Endothelial cell of umbilical vein (primary cell): ENCODE measurements at regions not wholly inside any gene's neighbourhood (a gene's known extent, or its start where the extent isn't known, plus 50 kb on each side); places are given as distances from the start of the nearest gene placed in this dataset.

Experiments used
- BruUV-seq: library from RNA; stranded (reverse); fragments of 400-500 nt; replicated peaks from 2 replicates; lab custom pipeline; 2021; lab: Mats Ljungman, UMichigan
- CTCF ChIA-PET: fragments of 300-600, 350-600 bp; sonication (Branson Sonifier 250); formaldehyde crosslinking; loops from one replicate; lab custom pipeline; 2021; ENCODE audit warnings: antibody characterized with exemption, inconsistent platforms; lab: Charles Lee
- POLR2A ChIA-PET: fragments of 300-600, 350-600 bp; sonication (Branson Sonifier 250); formaldehyde crosslinking; loops from one replicate; lab custom pipeline; 2021; ENCODE audit warnings: antibody characterized with exemption, inconsistent platforms; lab: Charles Lee
- DNase-seq: peaks from one replicate; pipeline ENCODE4 v3.0.0-alpha.2; 2011; ENCODE audit warnings: low read depth, low spot score
- FAIRE-seq: peaks from 2 replicates; lab custom pipeline; 2011; peaks lifted over from hg19 to GRCh38; lab: Jason Lieb, UNC
- H2AFZ ChIP-seq: 2 replicates; pipeline ENCODE4 v1.6.0; 2012; ENCODE audit warnings: low read depth, low read length, control low read depth, inconsistent platforms
- H3K27ac ChIP-seq: 2 replicates; pipeline ENCODE4 v1.5.1; 2011; ENCODE audit warnings: low read depth, mild to moderate bottlenecking, control low read depth, low read length, moderate library complexity; ENCODE audit not compliant: insufficient read depth
- H3K27me3 ChIP-seq, 2 experiments: 2 replicates each; pipeline versions ENCODE4 v1.6.0 to v1.6.1; 2011; ENCODE audit warnings: low read length in 2 of 2, mixed read lengths in 1 of 2; ENCODE audit not compliant: control insufficient read depth in 2 of 2, insufficient read depth in 2 of 2
- H3K36me3 ChIP-seq, 2 experiments: 2 replicates in 1 of 2; 3 replicates in 1 of 2; pipeline ENCODE4 v1.5.1; 2011; ENCODE audit warnings: low read length in 2 of 2, mild to moderate bottlenecking in 1 of 2, moderate library complexity in 1 of 2; ENCODE audit not compliant: control insufficient read depth in 2 of 2, insufficient read depth in 2 of 2; ENCODE audit errors: extremely low read depth in 1 of 2
- H3K4me1 ChIP-seq: 3 replicates; pipeline ENCODE4 v1.5.1; 2011; ENCODE audit warnings: mild to moderate bottlenecking, low read length; ENCODE audit not compliant: control insufficient read depth, insufficient read depth; ENCODE audit errors: extremely low read depth
- H3K4me2 ChIP-seq: 2 replicates; pipeline ENCODE4 v1.6.1; 2011; ENCODE audit warnings: low read length, control low read depth, mixed read lengths; ENCODE audit not compliant: insufficient read depth
- H3K4me3 ChIP-seq, 3 experiments: fragments of 200-600 bp in 1 of 3; sonication (generic), shearing (Covaris generic) in 1 of 3; replicated peaks in 1 of 3; 2 replicates each; pipeline ENCODE4 v1.5.1; 2011 to 2016; ENCODE audit warnings: control low read depth in 3 of 3, low read length in 3 of 3, mild to moderate bottlenecking in 2 of 3, inconsistent platforms in 1 of 3, low read depth in 1 of 3, moderate library complexity in 1 of 3; ENCODE audit not compliant: insufficient read depth in 1 of 3
- H3K79me2 ChIP-seq: 2 replicates; pipeline ENCODE4 v1.6.0; 2012; ENCODE audit warnings: low read length, inconsistent platforms; ENCODE audit not compliant: control insufficient read depth, insufficient read depth
- H3K9ac ChIP-seq: replicated peaks from 2 replicates; pipeline ENCODE3; 2011; ENCODE audit warnings: low read length, control low read depth; ENCODE audit not compliant: insufficient read depth; ENCODE audit errors: extremely low read depth
- H3K9me1 ChIP-seq: replicated peaks from 3 replicates; pipeline ENCODE4 v1.6.0; 2011; ENCODE audit warnings: mild to moderate bottlenecking, low read length; ENCODE audit not compliant: control insufficient read depth, insufficient read depth; ENCODE audit errors: extremely low read depth
- H3K9me3 ChIP-seq: replicated peaks from 2 replicates; pipeline ENCODE4 v1.5.1; 2012; ENCODE audit warnings: low read length, inconsistent platforms; ENCODE audit not compliant: control insufficient read depth, insufficient read depth
- H4K20me1 ChIP-seq: replicated peaks from 2 replicates; pipeline ENCODE3; 2011; ENCODE audit warnings: mild to moderate bottlenecking, low read length; ENCODE audit not compliant: control insufficient read depth, insufficient read depth; ENCODE audit errors: extremely low read depth
- EZH2 ChIP-seq: IDR thresholded peaks from 2 replicates; pipeline ENCODE4 v1.6.1; 2012; ENCODE audit warnings: borderline replicate concordance, low read depth, mild to moderate bottlenecking, moderate library complexity, low read length, inconsistent platforms; ENCODE audit not compliant: severe bottlenecking
- FOS ChIP-seq: IDR thresholded peaks from 2 replicates; pipeline ENCODE4 v1.6.1; 2011; ENCODE audit warnings: mild to moderate bottlenecking, low read length, moderate library complexity, borderline replicate concordance; ENCODE audit not compliant: insufficient read depth
- GATA2 ChIP-seq: IDR thresholded peaks from 2 replicates; pipeline ENCODE4 v1.7.0; 2011; ENCODE audit warnings: low read depth, mild to moderate bottlenecking, moderate library complexity, mixed read lengths, low read length; ENCODE audit not compliant: insufficient read length, insufficient read depth
- JUN ChIP-seq: IDR thresholded peaks from 2 replicates; pipeline ENCODE4 v1.6.1; 2011; ENCODE audit warnings: borderline replicate concordance, low read depth; ENCODE audit not compliant: insufficient read length, insufficient read depth
- MAX ChIP-seq: IDR thresholded peaks from 2 replicates; pipeline ENCODE4 v1.6.1; 2011; ENCODE audit not compliant: insufficient read depth, insufficient read length
- MYC ChIP-seq: IDR thresholded peaks from one replicate; pipeline ENCODE4 v1.6.1; 2011; ENCODE audit warnings: mild to moderate bottlenecking, low read depth, low read length
- POLR2A ChIP-seq: IDR thresholded peaks from 2 replicates; pipeline ENCODE4 v1.6.1; 2012; ENCODE audit warnings: low read depth, mild to moderate bottlenecking, control low read depth, low read length
- POLR2AphosphoS5 ChIP-seq: IDR thresholded peaks from 2 replicates; pipeline ENCODE4 v1.6.1; 2012; ENCODE audit warnings: low read depth, mild to moderate bottlenecking, control low read depth, low read length, moderate library complexity; ENCODE audit not compliant: insufficient read depth
- dilution Hi-C: fragments of 300-500 bp; cut with MboI; formaldehyde crosslinking; loops from one replicate; pipeline ENCODE4 v1.15.0; 2019; ENCODE audit warnings: low sequenced_read_pairs; ENCODE audit not compliant: extremely low pct_ligation_motif_present
- intact Hi-C: fragments of 100-400 bp; cut with micrococcal nuclease; formaldehyde crosslinking; loops from one replicate; pipeline ENCODE4 v1.10.0; 2022

GRCh38 chr6:903761-904160 lies 210.8 kb upstream of the EXOC2 start:
- no peak overlapping the region for H3K9ac ChIP-seq
- FAIRE-seq (no peak), DNase-seq (no peak)
- no peak overlapping the region for H3K27ac ChIP-seq
- dilution Hi-C loops (no loop called here), intact Hi-C loops (no loop called here)
- no peaks in the 10 kb centered on the region for H3K4me1 ChIP-seq
- no peaks in the 10 kb centered on the region for H4K20me1 ChIP-seq
- H3K9me1 ChIP-seq, result no peaks in the 10 kb centered on the region
- no peak overlapping the region for H2AFZ ChIP-seq
- H3K4me3 ChIP-seq, result no peak overlapping the region
- H3K4me2 ChIP-seq, result no peak overlapping the region
- H3K9me3 ChIP-seq, result no peaks in the 10 kb centered on the region
- no TSS peak for BruUV-seq
- POLR2A ChIA-PET, result no interaction called here
- CTCF ChIA-PET, result no interaction called here
- no peaks in the 10 kb centered on the region for H3K27me3 ChIP-seq
- no peaks in the 10 kb centered on the region for H3K36me3 ChIP-seq
- TF ChIP-seq GATA2, result no peak
- no peak for TF ChIP-seq MYC
- H3K79me2 ChIP-seq, result no peaks in the 10 kb centered on the region

- no peak overlapping the region for H3K4me3 ChIP-seq
- POLR2A ChIA-PET, result no interaction called here
Measured at GRCh38 chr6:901696-902460, 208.9 kb upstream of the EXOC2 start.

More at GRCh38 chr6:901696-902460, 208.9 kb upstream of the EXOC2 start:
- Histone ChIP-seq H2AFZ (no peak overlapping the region), H3K4me1 (no peaks in the 10 kb centered on the region), H3K27me3 (no peaks in the 10 kb centered on the region), H3K9ac (no peak overlapping the region), H3K79me2 (no peaks in the 10 kb centered on the region), H3K9me3 (no peaks in the 10 kb centered on the region), H4K20me1 (no peaks in the 10 kb centered on the region), H3K36me3 (no peaks in the 10 kb centered on the region), H3K4me2 (no peak overlapping the region), H3K9me1 (no peaks in the 10 kb centered on the region), H3K27ac (no peak overlapping the region)
- intact Hi-C loops (no loop called here), dilution Hi-C loops (no loop called here)
- BruUV-seq, result no TSS peak
- DNase-seq (no peak), FAIRE-seq (no peak)
- CTCF ChIA-PET, result no interaction called here
- TF ChIP-seq POLR2AphosphoS5 (no peak), MYC (no peak), EZH2 (no peak), MAX (no peak), POLR2A (no peak), GATA2 (no peak), FOS (no peak), JUN (no peak)
